ENCODE measurements at regions not wholly inside any gene's neighbourhood (a gene's known extent, or its start where the extent isn't known, plus 50 kb on each side); places are given as distances from the start of the nearest gene placed in this dataset.

DNA sequence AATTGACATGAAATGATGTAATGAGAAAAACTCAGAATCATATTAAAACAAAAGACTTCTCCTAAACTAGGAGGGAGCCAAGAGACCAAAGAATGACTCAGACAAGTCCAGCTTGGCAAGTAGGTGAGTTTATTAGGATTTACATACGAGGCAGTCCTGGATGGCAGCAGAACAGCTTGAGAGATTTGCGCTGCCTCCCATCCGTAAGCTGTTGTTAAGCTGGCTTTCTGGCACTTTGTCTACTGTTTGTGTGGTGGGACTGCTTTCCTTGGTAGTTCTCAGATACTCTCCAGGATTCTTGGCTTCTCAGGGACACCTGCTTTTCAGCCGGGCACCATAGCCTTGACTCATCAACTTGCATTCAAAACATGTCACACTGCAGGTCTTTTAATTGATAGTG, 57.6 kb downstream of the COX7C start:
- Histone ChIP-seq H2AFZ (no peak overlapping the region), H3K36me3 (ENCODE audit: insufficient read depth) (no peaks in the 10 kb centered on the region), H3K4me1 (ENCODE audit: insufficient read depth) (peaks cover 5% of the 10 kb centered on the region; the same call in 1 of the 2 replicates), H3F3A (replicated peaks; ENCODE audit: low read depth) (no peaks in the 10 kb centered on the region), H3K4me2 (no peak overlapping the region), H3K9me2 (ENCODE audit: insufficient read depth) (no peaks in the 10 kb centered on the region), H3K4me3 (no peak overlapping the region), H4K20me1 (replicated peaks; ENCODE audit: insufficient read depth) (no peaks in the 10 kb centered on the region), H3K27ac (ENCODE audit: low read depth) (no peak overlapping the region), H3K27me3 (ENCODE audit: insufficient read depth) (no peaks in the 10 kb centered on the region), H3K79me2 (replicated peaks; ENCODE audit: insufficient read depth) (no peaks in the 10 kb centered on the region)
- TF ChIP-seq ZNF331 (CRISPR knock-in tag; IDR thresholded peaks at IDR 0.05; ENCODE audit: low read depth) (no peak), CREB1 (CRISPR knock-in tag; IDR thresholded peaks at IDR 0.05; ENCODE audit: low read depth) (no peak), STAT1 (IDR thresholded peaks at IDR 0.05; ENCODE audit: unreplicated experiment) (no peak), POLR2AphosphoS5 (IDR thresholded peaks at IDR 0.05; ENCODE audit: low read depth) (no peak), ZNF114 (CRISPR knock-in tag; IDR thresholded peaks at IDR 0.05) (no peak), JUNB (IDR thresholded peaks at IDR 0.05; ENCODE audit: unreplicated experiment) (no peak)
- TF ChIP-seq, protein P1, sequence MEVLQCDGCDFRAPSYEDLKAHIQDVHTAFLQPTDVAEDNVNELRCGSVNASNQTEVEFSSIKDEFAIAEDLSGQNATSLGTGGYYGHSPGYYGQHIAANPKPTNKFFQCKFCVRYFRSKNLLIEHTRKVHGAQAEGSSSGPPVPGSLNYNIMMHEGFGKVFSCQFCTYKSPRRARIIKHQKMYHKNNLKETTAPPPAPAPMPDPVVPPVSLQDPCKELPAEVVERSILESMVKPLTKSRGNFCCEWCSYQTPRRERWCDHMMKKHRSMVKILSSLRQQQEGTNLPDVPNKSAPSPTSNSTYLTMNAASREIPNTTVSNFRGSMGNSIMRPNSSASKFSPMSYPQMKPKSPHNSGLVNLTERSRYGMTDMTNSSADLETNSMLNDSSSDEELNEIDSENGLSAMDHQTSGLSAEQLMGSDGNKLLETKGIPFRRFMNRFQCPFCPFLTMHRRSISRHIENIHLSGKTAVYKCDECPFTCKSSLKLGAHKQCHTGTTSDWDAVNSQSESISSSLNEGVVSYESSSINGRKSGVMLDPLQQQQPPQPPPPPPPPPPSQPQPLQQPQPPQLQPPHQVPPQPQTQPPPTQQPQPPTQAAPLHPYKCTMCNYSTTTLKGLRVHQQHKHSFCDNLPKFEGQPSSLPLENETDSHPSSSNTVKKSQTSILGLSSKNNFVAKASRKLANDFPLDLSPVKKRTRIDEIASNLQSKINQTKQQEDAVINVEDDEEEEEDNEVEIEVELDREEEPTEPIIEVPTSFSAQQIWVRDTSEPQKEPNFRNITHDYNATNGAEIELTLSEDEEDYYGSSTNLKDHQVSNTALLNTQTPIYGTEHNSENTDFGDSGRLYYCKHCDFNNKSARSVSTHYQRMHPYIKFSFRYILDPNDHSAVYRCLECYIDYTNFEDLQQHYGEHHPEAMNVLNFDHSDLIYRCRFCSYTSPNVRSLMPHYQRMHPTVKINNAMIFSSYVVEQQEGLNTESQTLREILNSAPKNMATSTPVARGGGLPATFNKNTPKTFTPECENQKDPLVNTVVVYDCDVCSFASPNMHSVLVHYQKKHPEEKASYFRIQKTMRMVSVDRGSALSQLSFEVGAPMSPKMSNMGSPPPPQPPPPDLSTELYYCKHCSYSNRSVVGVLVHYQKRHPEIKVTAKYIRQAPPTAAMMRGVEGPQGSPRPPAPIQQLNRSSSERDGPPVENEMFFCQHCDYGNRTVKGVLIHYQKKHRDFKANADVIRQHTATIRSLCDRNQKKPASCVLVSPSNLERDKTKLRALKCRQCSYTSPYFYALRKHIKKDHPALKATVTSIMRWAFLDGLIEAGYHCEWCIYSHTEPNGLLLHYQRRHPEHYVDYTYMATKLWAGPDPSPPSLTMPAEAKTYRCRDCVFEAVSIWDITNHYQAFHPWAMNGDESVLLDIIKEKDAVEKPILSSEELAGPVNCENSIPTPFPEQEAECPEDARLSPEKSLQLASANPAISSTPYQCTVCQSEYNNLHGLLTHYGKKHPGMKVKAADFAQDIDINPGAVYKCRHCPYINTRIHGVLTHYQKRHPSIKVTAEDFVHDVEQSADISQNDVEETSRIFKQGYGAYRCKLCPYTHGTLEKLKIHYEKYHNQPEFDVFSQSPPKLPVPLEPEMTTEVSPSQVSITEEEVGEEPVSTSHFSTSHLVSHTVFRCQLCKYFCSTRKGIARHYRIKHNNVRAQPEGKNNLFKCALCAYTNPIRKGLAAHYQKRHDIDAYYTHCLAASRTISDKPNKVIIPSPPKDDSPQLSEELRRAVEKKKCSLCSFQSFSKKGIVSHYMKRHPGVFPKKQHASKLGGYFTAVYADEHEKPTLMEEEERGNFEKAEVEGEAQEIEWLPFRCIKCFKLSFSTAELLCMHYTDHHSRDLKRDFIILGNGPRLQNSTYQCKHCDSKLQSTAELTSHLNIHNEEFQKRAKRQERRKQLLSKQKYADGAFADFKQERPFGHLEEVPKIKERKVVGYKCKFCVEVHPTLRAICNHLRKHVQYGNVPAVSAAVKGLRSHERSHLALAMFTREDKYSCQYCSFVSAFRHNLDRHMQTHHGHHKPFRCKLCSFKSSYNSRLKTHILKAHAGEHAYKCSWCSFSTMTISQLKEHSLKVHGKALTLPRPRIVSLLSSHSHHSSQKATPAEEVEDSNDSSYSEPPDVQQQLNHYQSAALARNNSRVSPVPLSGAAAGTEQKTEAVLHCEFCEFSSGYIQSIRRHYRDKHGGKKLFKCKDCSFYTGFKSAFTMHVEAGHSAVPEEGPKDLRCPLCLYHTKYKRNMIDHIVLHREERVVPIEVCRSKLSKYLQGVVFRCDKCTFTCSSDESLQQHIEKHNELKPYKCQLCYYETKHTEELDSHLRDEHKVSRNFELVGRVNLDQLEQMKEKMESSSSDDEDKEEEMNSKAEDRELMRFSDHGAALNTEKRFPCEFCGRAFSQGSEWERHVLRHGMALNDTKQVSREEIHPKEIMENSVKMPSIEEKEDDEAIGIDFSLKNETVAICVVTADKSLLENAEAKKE (CRISPR knock-in tag; IDR thresholded peaks at IDR 0.05) = no peak
- H3K27ac Mint-ChIP-seq = no peak overlapping the region
- peaks cover 3% of the 10 kb centered on the region; the same call in 1 of the 3 replicates for H3K4me1 Mint-ChIP-seq
- H3K4me3 Mint-ChIP-seq = no peak overlapping the region
- H3K27me3 Mint-ChIP-seq (ENCODE audit: insufficient read depth, low read depth, poor library complexity) = peaks cover 2% of the 10 kb centered on the region
- DNase-seq (ENCODE audit: low spot score) (no peak), ATAC-seq (no peak)
- H3K36me3 Mint-ChIP-seq (ENCODE audit: low read depth) = no peaks in the 10 kb centered on the region
- no peaks in the 10 kb centered on the region for H3K9me3 Mint-ChIP-seq

DNA sequence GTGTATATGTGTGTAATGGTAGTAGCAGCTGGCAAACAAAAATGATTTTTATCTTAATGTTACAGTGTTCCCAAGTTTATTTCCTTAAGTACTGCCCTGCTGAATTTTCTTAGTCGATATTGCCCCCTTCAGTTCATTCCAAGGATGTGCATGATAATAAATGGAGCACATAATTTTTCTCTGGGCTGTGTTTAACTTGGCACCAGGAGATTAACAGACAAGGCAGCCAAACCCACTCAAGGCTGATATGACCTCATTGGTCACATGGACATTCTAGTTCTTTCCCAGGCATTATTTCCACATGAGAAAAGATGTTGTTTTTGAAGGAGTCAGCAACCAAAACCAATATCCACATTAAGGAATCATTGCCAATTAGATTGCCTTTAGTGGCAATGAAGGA, 61.8 kb downstream of the COX7C start:
- no peaks in the 10 kb centered on the region for H3K79me2 ChIP-seq (replicated peaks; ENCODE audit: insufficient read depth)
- Mint-ChIP-seq H3K9me3 (no peaks in the 10 kb centered on the region), H3K27me3 (ENCODE audit: insufficient read depth, low read depth, poor library complexity) (no peaks in the 10 kb centered on the region), H3K36me3 (ENCODE audit: low read depth) (no peaks in the 10 kb centered on the region), H3K27ac (no peak overlapping the region), H3K4me1 (peaks cover 3% of the 10 kb centered on the region; the same call in 1 of the 3 replicates), H3K4me3 (no peak overlapping the region)
- no peaks in the 10 kb centered on the region for H4K20me1 ChIP-seq (replicated peaks; ENCODE audit: insufficient read depth)
- TF ChIP-seq, protein P2, sequence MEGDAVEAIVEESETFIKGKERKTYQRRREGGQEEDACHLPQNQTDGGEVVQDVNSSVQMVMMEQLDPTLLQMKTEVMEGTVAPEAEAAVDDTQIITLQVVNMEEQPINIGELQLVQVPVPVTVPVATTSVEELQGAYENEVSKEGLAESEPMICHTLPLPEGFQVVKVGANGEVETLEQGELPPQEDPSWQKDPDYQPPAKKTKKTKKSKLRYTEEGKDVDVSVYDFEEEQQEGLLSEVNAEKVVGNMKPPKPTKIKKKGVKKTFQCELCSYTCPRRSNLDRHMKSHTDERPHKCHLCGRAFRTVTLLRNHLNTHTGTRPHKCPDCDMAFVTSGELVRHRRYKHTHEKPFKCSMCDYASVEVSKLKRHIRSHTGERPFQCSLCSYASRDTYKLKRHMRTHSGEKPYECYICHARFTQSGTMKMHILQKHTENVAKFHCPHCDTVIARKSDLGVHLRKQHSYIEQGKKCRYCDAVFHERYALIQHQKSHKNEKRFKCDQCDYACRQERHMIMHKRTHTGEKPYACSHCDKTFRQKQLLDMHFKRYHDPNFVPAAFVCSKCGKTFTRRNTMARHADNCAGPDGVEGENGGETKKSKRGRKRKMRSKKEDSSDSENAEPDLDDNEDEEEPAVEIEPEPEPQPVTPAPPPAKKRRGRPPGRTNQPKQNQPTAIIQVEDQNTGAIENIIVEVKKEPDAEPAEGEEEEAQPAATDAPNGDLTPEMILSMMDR (conservative IDR thresholded peaks at IDR 0.05; ENCODE audit: low read depth in 2 of 2) = peak; percentile 81 to 95
- TF ChIP-seq NANOG (IDR thresholded peaks at IDR 0.05; ENCODE audit: borderline replicate concordance) = no peak
- no peak overlapping the region for H3K4me2 ChIP-seq
- no peaks in the 10 kb centered on the region for H3K4me1 ChIP-seq (ENCODE audit: insufficient read depth)
- ATAC-seq (peak; percentile 77), DNase-seq (ENCODE audit: low spot score) (peak; percentile 69)
- H3K27ac ChIP-seq (ENCODE audit: low read depth) = no peak overlapping the region
- H3K9me2 ChIP-seq (ENCODE audit: insufficient read depth) = no peaks in the 10 kb centered on the region
- no peaks in the 10 kb centered on the region for H3K36me3 ChIP-seq (ENCODE audit: insufficient read depth)
- H3K4me3 ChIP-seq = no peak overlapping the region
- H3K27me3 ChIP-seq (ENCODE audit: insufficient read depth) = no peaks in the 10 kb centered on the region
- H3F3A ChIP-seq (replicated peaks; ENCODE audit: low read depth) = no peaks in the 10 kb centered on the region
- H2AFZ ChIP-seq = no peak overlapping the region

Measured in GM23338 (cell line).